Hepatocyte (in vitro differentiated cells): ENCODE measurements at regions not wholly inside any gene's neighbourhood (a gene's known extent, or its start where the extent isn't known, plus 50 kb on each side); places are given as distances from the start of the nearest gene placed in this dataset.

ENCODE experiments used
- CTCF ChIP-seq: fragments of 200-600 bp; sonication (generic); IDR thresholded peaks from 2 replicates; pipeline ENCODE4 v1.5.1; 2016; ENCODE audit warnings: antibody characterized with exemption, mild to moderate bottlenecking; ENCODE audit not compliant: poor library complexity
- EZH2phosphoT487 ChIP-seq: fragments of 200-600 bp; sonication (generic); IDR thresholded peaks from one replicate; pipeline ENCODE4 v1.6.1; 2018; ENCODE audit warnings: antibody characterized with exemption, mild to moderate bottlenecking, low read depth, moderate library complexity; ENCODE audit not compliant: unreplicated experiment, severe bottlenecking

- TF ChIP-seq CTCF, result no peak
- TF ChIP-seq EZH2phosphoT487, result no peak
Measured at GRCh38 chr18:78564030-78564429, 415.6 kb upstream of the SALL3 start.
